K562 (cell line): ENCODE measurements at regions not wholly inside any gene's neighbourhood (a gene's known extent, or its start where the extent isn't known, plus 50 kb on each side); places are given as distances from the start of the nearest gene placed in this dataset. TPM values are rescaled to one million over a fixed set of nuclear protein-coding genes. Genes with fewer than 3 reads are reported as not detected.
"Not testable (repeated sequence)": the region's sequence is repeated elsewhere in the genome, so short reads cannot be mapped to it uniquely, and the experiment has no call there.

Experiments used
- ATAC-seq: fragments of 200-7000 bp; cut with Tn5 transposase; 3 replicates; pipeline ENCODE4 v1.9.1; 2020; ENCODE audit warnings: moderate library complexity
- BruUV-seq: library from RNA; stranded (reverse); fragments of 400-500 nt; replicated peaks from 2 replicates; lab custom pipeline; 2021; lab: Mats Ljungman, UMichigan
- CTCF ChIA-PET: fragments of 300-600 bp; formaldehyde crosslinking; extraction: SDS; loops from one replicate; lab custom pipeline; 2021; ENCODE audit warnings: low intra/inter-chr PET ratio; lab: Yijun Ruan, JAX
- POLR2A ChIA-PET: fragments of 300-600, 350-650 bp; sonication (Branson Sonifier 250); formaldehyde crosslinking; extraction: SDS; loops from one replicate; lab custom pipeline; 2021; ENCODE audit warnings: antibody characterized with exemption, inconsistent platforms; lab: Yijun Ruan, JAX
- DNase-seq, 4 experiments: peaks; one replicate each; pipeline versions ENCODE4 v3.0.0 to v3.0.0-alpha.2; 2011 to 2018; ENCODE audit warnings: low spot score in 3 of 4, mixed read lengths in 3 of 4; ENCODE audit errors: extremely low read depth in 1 of 4
- FAIRE-seq: peaks from 2 replicates; lab custom pipeline; 2011; peaks lifted over from hg19 to GRCh38; lab: Jason Lieb, UNC
- H2AFZ ChIP-seq: 2 replicates; pipeline ENCODE4 v1.6.0; 2011; ENCODE audit warnings: low read depth, low read length, control low read depth, inconsistent platforms
- H3K27ac ChIP-seq: fragments of 200-600 bp; 3 replicates; pipeline ENCODE4 v1.8.0; 2011; ENCODE audit warnings: low read depth, mild to moderate bottlenecking, control low read depth, inconsistent platforms, low read length, moderate library complexity, mixed read lengths; ENCODE audit errors: extremely low read depth
- H3K27me3 ChIP-seq, 2 experiments: fragments of 300-600 bp in 1 of 2; 2 replicates in 1 of 2; 3 replicates in 1 of 2; pipeline versions ENCODE4 v1.6.0 to v1.8.0; 2011; ENCODE audit warnings: inconsistent platforms in 2 of 2, low read length in 2 of 2, mild to moderate bottlenecking in 1 of 2, mixed read lengths in 1 of 2, moderate library complexity in 1 of 2; ENCODE audit not compliant: control insufficient read depth in 2 of 2, insufficient read depth in 2 of 2
- H3K36me3 ChIP-seq: fragments of 300-600 bp; 3 replicates; pipeline ENCODE4 v1.8.0; 2011; ENCODE audit warnings: mild to moderate bottlenecking, low read length, inconsistent platforms; ENCODE audit not compliant: control insufficient read depth, insufficient read depth
- H3K4me1 ChIP-seq, 2 experiments: fragments of 200-600 bp in 1 of 2; replicated peaks in 1 of 2; 2 replicates in 1 of 2; 3 replicates in 1 of 2; pipeline versions ENCODE4 v1.5.1 to v1.8.0; 2011; ENCODE audit warnings: inconsistent platforms in 2 of 2, low read length in 2 of 2, mild to moderate bottlenecking in 1 of 2, mixed read lengths in 1 of 2, moderate library complexity in 1 of 2; ENCODE audit not compliant: control insufficient read depth in 2 of 2, insufficient read depth in 2 of 2
- H3K4me2 ChIP-seq: 2 replicates; pipeline ENCODE4 v1.6.1; 2011; ENCODE audit warnings: low read length, control low read depth, inconsistent platforms, mixed read lengths; ENCODE audit not compliant: insufficient read depth
- H3K4me3 ChIP-seq: fragments of 200-600 bp; sonication (generic), shearing (Covaris generic); 2 replicates; pipeline ENCODE4 v1.5.1; 2016; ENCODE audit warnings: control low read depth, inconsistent platforms
- H3K79me2 ChIP-seq: fragments of 200-600 bp; 3 replicates; pipeline ENCODE4 v1.8.0; 2011; ENCODE audit warnings: low read length, inconsistent platforms; ENCODE audit not compliant: control insufficient read depth, insufficient read depth
- H3K9ac ChIP-seq, 2 experiments: 2 replicates each; pipeline versions ENCODE4 v1.6.0 to v1.6.1; 2011; ENCODE audit warnings: low read depth in 2 of 2, low read length in 2 of 2, control low read depth in 1 of 2, inconsistent platforms in 1 of 2, mild to moderate bottlenecking in 1 of 2, mixed read lengths in 1 of 2; ENCODE audit not compliant: insufficient read depth in 1 of 2
- H3K9me1 ChIP-seq: one replicate; pipeline ENCODE4 v1.6.0; 2011; ENCODE audit warnings: inconsistent platforms, mild to moderate bottlenecking, low read length, moderate library complexity; ENCODE audit not compliant: control insufficient read depth, insufficient read depth
- H3K9me3 ChIP-seq: replicated peaks from 2 replicates; pipeline ENCODE4 v1.5.1; 2011; ENCODE audit warnings: low read depth, low read length, inconsistent platforms; ENCODE audit not compliant: control insufficient read depth, insufficient read depth
- H4K20me1 ChIP-seq: replicated peaks from 2 replicates; pipeline ENCODE4 v1.6.1; 2011; ENCODE audit warnings: low read length, inconsistent platforms, mixed read lengths; ENCODE audit not compliant: control insufficient read depth, insufficient read depth
- BCLAF1 ChIP-seq, 2 experiments: fragments of 450-650 bp in 1 of 2; IDR thresholded peaks; 2 replicates each; pipeline ENCODE4 v1.6.1; 2011 to 2017; ENCODE audit warnings: low read depth in 2 of 2, antibody characterized with exemption in 1 of 2, borderline replicate concordance in 1 of 2, low read length in 1 of 2, mild to moderate bottlenecking in 1 of 2, mixed read lengths in 1 of 2; ENCODE audit not compliant: control insufficient read depth in 1 of 2
- WGBS: fragments of 100-300 bp; shearing (Covaris generic); methylation state at CpG from one replicate; pipeline ENCODE4 v1.1.6; 2016; ENCODE audit warnings: low coverage, mixed read lengths; ENCODE audit not compliant: insufficient coverage; ENCODE audit errors: missing lambda C conversion rate; 5-methylcytosine and 5-hydroxymethylcytosine counted together
- in situ Hi-C: fragments of 300-500 bp; cut with MboI; formaldehyde crosslinking; loops from 4 replicates; pipeline ENCODE4 v1.15.0; 2018; ENCODE audit warnings: inconsistent platforms, mixed read lengths
- intact Hi-C: fragments of 100-400 bp; cut with micrococcal nuclease; formaldehyde crosslinking; loops from 2 replicates; pipeline ENCODE4 v1.14.2; 2022
- small RNA-seq: library from RNA; depleted of rRNA; stranded (forward); fragments of <200 nt; gene quantifications from one replicate; pipeline ENCODE3, GENCODE V24; 2014
- TF ChIP-seq, protein P1 (sequence below), 3 experiments: fragments of 200-800 bp in 1 of 3; fragments of 250-450 bp in 1 of 3; fragments of 450-650 bp in 1 of 3; sonication (Bioruptor Pico) in 1 of 3; sonication (Bioruptor generic) in 1 of 3; formaldehyde crosslinking in 1 of 3; IDR thresholded peaks; 2 replicates each; pipeline versions ENCODE4 v1.6.1 to v1.8.0; 2016 to 2022; ENCODE audit warnings: mild to moderate bottlenecking in 2 of 3, missing genetic modification characterization in 2 of 3, missing compliant biosample characterization in 1 of 3, moderate library complexity in 1 of 3

DNA sequence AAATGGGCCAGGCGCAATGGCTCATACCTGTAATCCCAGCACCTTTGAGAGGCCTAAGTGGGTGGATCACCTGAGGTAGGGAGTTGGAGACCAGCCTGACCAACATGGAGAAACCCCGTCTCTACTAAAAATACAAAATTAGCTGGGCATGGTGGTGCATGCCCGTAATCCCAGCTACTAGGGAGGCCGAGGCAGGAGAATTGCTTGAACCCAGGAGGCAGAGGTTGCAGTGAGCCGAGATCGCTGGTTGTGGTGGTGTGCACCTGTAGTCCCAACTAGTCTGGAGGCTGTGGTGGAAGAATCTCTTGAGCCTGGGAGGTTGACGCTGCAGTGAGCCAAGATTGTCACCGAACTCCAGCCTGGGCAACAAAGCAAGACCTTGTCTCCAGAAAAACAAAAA is 50.5 kb upstream of the ZNF217 start:
- H3K9me3 ChIP-seq, H3K36me3 ChIP-seq, DNase-seq, H3K27ac ChIP-seq, H3K27me3 ChIP-seq, H3K9me1 ChIP-seq, POLR2A ChIA-PET, H4K20me1 ChIP-seq, ATAC-seq, H3K9ac ChIP-seq, BruUV-seq, CTCF ChIA-PET, H2AFZ ChIP-seq, H3K79me2 ChIP-seq, H3K4me2 ChIP-seq, FAIRE-seq, H3K4me3 ChIP-seq, in situ Hi-C loops: not testable (repeated sequence)
- WGBS, result 86% methylated on average over 8 of the region's 8 CpGs
- TF ChIP-seq, protein P1, sequence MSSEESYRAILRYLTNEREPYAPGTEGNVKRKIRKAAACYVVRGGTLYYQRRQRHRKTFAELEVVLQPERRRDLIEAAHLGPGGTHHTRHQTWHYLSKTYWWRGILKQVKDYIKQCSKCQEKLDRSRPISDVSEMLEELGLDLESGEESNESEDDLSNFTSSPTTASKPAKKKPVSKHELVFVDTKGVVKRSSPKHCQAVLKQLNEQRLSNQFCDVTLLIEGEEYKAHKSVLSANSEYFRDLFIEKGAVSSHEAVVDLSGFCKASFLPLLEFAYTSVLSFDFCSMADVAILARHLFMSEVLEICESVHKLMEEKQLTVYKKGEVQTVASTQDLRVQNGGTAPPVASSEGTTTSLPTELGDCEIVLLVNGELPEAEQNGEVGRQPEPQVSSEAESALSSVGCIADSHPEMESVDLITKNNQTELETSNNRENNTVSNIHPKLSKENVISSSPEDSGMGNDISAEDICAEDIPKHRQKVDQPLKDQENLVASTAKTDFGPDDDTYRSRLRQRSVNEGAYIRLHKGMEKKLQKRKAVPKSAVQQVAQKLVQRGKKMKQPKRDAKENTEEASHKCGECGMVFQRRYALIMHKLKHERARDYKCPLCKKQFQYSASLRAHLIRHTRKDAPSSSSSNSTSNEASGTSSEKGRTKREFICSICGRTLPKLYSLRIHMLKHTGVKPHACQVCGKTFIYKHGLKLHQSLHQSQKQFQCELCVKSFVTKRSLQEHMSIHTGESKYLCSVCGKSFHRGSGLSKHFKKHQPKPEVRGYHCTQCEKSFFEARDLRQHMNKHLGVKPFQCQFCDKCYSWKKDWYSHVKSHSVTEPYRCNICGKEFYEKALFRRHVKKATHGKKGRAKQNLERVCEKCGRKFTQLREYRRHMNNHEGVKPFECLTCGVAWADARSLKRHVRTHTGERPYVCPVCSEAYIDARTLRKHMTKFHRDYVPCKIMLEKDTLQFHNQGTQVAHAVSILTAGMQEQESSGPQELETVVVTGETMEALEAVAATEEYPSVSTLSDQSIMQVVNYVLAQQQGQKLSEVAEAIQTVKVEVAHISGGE (CRISPR knock-in tag; IDR thresholded peaks at IDR 0.05), result peak in 1 of 3 experiments; percentile 95; a peak in 2 of 6 replicates
- TF ChIP-seq BCLAF1 (IDR thresholded peaks at IDR 0.05; ENCODE audit: borderline replicate concordance in 1 of 2, control insufficient read depth in 1 of 2, low read depth in 2 of 2, low read length in 1 of 2), result peak in 1 of 2 experiments; percentile 73; a peak in 1 of 4 replicates
- intact Hi-C loops, result loop anchor here (5.0 kb wide), 2 partner anchors 37 to 93 kb away; no protein-coding TSS in a partner anchor
- peaks cover 19 to 20% of the 10 kb centered on the region in 2 experiments for H3K4me1 ChIP-seq

Small RNA genes lying in the stretch of these regions (small RNA-seq; reads per million reads assigned to genes)
- gene RNU7-14P, result not detected
